GM12878 (cell line): ENCODE measurements at regions not wholly inside any gene's neighbourhood (a gene's known extent, or its start where the extent isn't known, plus 50 kb on each side); places are given as distances from the start of the nearest gene placed in this dataset.

ENCODE experiments used
- CBFB ChIP-seq: IDR thresholded peaks from 2 replicates; pipeline ENCODE4 v1.6.1; 2016; ENCODE audit warnings: antibody characterized with exemption, low read depth
- CHD1 ChIP-seq: IDR thresholded peaks from 2 replicates; pipeline ENCODE4 v1.6.1; 2012; ENCODE audit warnings: low read depth, low read length, improper control_type of control experiment
- CREM ChIP-seq: IDR thresholded peaks from 2 replicates; pipeline ENCODE4 v1.6.1; 2014; ENCODE audit warnings: antibody characterized with exemption, low read depth
- EED ChIP-seq: sonication (generic); IDR thresholded peaks from 2 replicates; pipeline ENCODE4 v1.6.1; 2016; ENCODE audit warnings: antibody characterized with exemption, low read depth
- HDGF ChIP-seq: fragments of 450-650 bp; IDR thresholded peaks from 2 replicates; pipeline ENCODE4 v1.6.1; 2016; ENCODE audit warnings: antibody characterized with exemption
- IRF4 ChIP-seq: IDR thresholded peaks from 2 replicates; pipeline ENCODE4 v1.6.1; 2011; ENCODE audit warnings: low read depth, low read length
- JUNB ChIP-seq: IDR thresholded peaks from 2 replicates; pipeline ENCODE4 v1.6.1; 2016; ENCODE audit warnings: antibody characterized with exemption, mild to moderate bottlenecking
- JUND ChIP-seq: IDR thresholded peaks from 2 replicates; pipeline ENCODE4 v1.6.1; 2012; ENCODE audit warnings: low read depth, mild to moderate bottlenecking, low read length, improper control_type of control experiment, moderate library complexity
- MEF2A ChIP-seq: IDR thresholded peaks from 2 replicates; pipeline ENCODE4 v1.6.1; 2011; ENCODE audit warnings: low read depth, mild to moderate bottlenecking, low read length, moderate library complexity; ENCODE audit not compliant: insufficient read depth
- MYB ChIP-seq: fragments of 150-350 bp; IDR thresholded peaks from 2 replicates; pipeline ENCODE4 v1.6.1; 2014; ENCODE audit warnings: mild to moderate bottlenecking, low read depth, low read length, borderline replicate concordance
- MYC ChIP-seq: IDR thresholded peaks from 2 replicates; pipeline ENCODE4 v1.6.1; 2011; ENCODE audit warnings: mild to moderate bottlenecking, low read length, moderate library complexity, inconsistent platforms; ENCODE audit not compliant: insufficient read depth, insufficient replicate concordance, insufficient read length, severe bottlenecking
- POLR2AphosphoS5 ChIP-seq: IDR thresholded peaks from 2 replicates; pipeline ENCODE4 v1.6.1; 2011; ENCODE audit warnings: mild to moderate bottlenecking, low read length, inconsistent platforms
- POU2F2 ChIP-seq: IDR thresholded peaks from 3 replicates; pipeline ENCODE4 v1.6.1; 2011; ENCODE audit warnings: low read depth, mild to moderate bottlenecking, low read length, borderline replicate concordance
- RBBP5 ChIP-seq: fragments of 200-600 bp; sonication (generic); conservative IDR thresholded peaks from 2 replicates; pipeline ENCODE4 v1.6.1; 2016
- SMAD5 ChIP-seq: IDR thresholded peaks from 2 replicates; pipeline ENCODE4 v1.6.1; 2016; ENCODE audit warnings: antibody characterized with exemption, low read depth
- SP1 ChIP-seq: IDR thresholded peaks from one replicate; pipeline ENCODE4 v1.6.1; 2011; ENCODE audit warnings: low read depth, low read length
- STAT3 ChIP-seq: IDR thresholded peaks from 2 replicates; pipeline ENCODE4 v1.6.1; 2011; ENCODE audit warnings: low read depth, low read length, improper control_type of control experiment
- TAF1 ChIP-seq: IDR thresholded peaks from 2 replicates; pipeline ENCODE4 v1.6.1; 2011; ENCODE audit warnings: mild to moderate bottlenecking, low read depth, low read length, borderline replicate concordance
- TBL1XR1 ChIP-seq: IDR thresholded peaks from 2 replicates; pipeline ENCODE4 v1.6.1; 2012; ENCODE audit warnings: low read depth, low read length, improper control_type of control experiment
- TF ChIP-seq, protein P1 (sequence below): IDR thresholded peaks from 2 replicates; pipeline ENCODE4 v1.6.1; 2011; ENCODE audit warnings: mild to moderate bottlenecking, low read depth, low read length, moderate library complexity; ENCODE audit not compliant: insufficient replicate concordance
- TF ChIP-seq, protein P2 (sequence below): fragments of 450-650 bp; IDR thresholded peaks from 2 replicates; pipeline ENCODE4 v1.6.1; 2018; ENCODE audit warnings: borderline replicate concordance, mild to moderate bottlenecking; ENCODE audit not compliant: partially characterized antibody
- TF ChIP-seq, protein P3 (sequence below), 3 experiments: IDR thresholded peaks in 2 of 3; conservative IDR thresholded peaks in 1 of 3; 2 replicates each; pipeline ENCODE4 v1.5.1; 2011; ENCODE audit warnings: low read depth in 3 of 3, low read length in 3 of 3, mild to moderate bottlenecking in 3 of 3, control low read depth in 2 of 3, moderate library complexity in 2 of 3, inconsistent platforms in 1 of 3, mixed read lengths in 1 of 3; ENCODE audit not compliant: control insufficient read depth in 2 of 3, insufficient read depth in 1 of 3; ENCODE audit errors: extremely low read depth in 1 of 3
- TF ChIP-seq, protein P4 (sequence below): IDR thresholded peaks from 2 replicates; pipeline ENCODE4 v1.6.1; 2012; ENCODE audit warnings: low read depth, low read length, improper control_type of control experiment
- TF ChIP-seq, protein P5 (sequence below): IDR thresholded peaks from 2 replicates; pipeline ENCODE4 v1.6.1; 2012; ENCODE audit warnings: low read depth, low read length, improper control_type of control experiment

DNA sequence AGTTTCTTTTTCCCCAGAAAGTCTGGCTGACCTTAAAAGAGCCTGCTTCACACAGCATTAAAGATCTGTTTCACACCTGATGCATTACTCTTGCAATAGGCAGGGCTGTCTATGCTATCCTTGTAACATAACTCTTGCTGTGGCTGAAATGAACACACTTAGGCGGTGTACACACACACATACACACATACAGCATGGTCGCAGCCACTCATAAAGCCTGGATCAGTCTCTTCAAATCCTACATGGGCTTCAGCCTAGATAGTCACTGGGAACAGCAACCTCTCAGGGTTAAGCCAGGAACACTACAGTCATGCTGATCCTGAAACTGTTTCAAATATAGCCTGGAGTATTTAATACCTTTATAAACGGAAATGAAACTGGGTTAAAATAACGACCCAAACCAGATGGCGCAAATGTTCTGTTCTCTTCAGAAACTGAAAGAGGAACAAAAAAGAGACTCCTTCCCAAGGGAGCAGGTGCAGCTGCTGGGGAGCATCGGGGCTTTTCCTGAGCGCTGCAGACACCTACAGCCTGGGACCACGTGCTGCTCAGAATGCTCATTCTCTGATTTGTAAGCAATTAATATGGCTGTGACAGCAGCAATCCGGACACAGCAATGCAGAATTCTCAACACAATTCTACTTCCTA is 61.0 kb upstream of the SFMBT2 start (continued):
- TF ChIP-seq POLR2AphosphoS5 (peak; percentile 86), SP1 (peak; percentile 81), CBFB (peak; percentile 69; the same call in 1 of the 2 replicates), POU2F2 (peak; percentile 88), CREM (peak; percentile 93), SMAD5 (no peak), MYB (peak; percentile 96), RBBP5 (no peak), JUND (peak; percentile 62; the same call in 1 of the 2 replicates), TBL1XR1 (peak; percentile 99), IRF4 (peak; percentile 90), MEF2A (peak; percentile 99), HDGF (no peak), JUNB (peak; percentile 90), TAF1 (peak; percentile 53; the same call in 1 of the 2 replicates), CHD1 (peak; percentile 30; the same call in 1 of the 2 replicates), STAT3 (peak; percentile 48; the same call in 1 of the 2 replicates), EED (peak; percentile 99), MYC (peak; percentile 65)
- TF ChIP-seq, protein P1, sequence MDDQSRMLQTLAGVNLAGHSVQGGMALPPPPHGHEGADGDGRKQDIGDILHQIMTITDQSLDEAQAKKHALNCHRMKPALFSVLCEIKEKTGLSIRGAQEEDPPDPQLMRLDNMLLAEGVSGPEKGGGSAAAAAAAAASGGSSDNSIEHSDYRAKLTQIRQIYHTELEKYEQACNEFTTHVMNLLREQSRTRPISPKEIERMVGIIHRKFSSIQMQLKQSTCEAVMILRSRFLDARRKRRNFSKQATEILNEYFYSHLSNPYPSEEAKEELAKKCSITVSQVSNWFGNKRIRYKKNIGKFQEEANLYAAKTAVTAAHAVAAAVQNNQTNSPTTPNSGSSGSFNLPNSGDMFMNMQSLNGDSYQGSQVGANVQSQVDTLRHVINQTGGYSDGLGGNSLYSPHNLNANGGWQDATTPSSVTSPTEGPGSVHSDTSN: peak; percentile 67
- TF ChIP-seq, protein P2, sequence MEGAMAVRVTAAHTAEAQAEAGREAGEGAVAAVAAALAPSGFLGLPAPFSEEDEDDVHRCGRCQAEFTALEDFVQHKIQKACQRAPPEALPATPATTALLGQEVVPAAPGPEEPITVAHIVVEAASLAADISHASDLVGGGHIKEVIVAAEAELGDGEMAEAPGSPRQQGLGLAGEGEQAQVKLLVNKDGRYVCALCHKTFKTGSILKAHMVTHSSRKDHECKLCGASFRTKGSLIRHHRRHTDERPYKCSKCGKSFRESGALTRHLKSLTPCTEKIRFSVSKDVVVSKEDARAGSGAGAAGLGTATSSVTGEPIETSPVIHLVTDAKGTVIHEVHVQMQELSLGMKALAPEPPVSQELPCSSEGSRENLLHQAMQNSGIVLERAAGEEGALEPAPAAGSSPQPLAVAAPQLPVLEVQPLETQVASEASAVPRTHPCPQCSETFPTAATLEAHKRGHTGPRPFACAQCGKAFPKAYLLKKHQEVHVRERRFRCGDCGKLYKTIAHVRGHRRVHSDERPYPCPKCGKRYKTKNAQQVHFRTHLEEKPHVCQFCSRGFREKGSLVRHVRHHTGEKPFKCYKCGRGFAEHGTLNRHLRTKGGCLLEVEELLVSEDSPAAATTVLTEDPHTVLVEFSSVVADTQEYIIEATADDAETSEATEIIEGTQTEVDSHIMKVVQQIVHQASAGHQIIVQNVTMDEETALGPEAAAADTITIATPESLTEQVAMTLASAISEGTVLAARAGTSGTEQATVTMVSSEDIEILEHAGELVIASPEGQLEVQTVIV: no peak
- TF ChIP-seq, protein P3, sequence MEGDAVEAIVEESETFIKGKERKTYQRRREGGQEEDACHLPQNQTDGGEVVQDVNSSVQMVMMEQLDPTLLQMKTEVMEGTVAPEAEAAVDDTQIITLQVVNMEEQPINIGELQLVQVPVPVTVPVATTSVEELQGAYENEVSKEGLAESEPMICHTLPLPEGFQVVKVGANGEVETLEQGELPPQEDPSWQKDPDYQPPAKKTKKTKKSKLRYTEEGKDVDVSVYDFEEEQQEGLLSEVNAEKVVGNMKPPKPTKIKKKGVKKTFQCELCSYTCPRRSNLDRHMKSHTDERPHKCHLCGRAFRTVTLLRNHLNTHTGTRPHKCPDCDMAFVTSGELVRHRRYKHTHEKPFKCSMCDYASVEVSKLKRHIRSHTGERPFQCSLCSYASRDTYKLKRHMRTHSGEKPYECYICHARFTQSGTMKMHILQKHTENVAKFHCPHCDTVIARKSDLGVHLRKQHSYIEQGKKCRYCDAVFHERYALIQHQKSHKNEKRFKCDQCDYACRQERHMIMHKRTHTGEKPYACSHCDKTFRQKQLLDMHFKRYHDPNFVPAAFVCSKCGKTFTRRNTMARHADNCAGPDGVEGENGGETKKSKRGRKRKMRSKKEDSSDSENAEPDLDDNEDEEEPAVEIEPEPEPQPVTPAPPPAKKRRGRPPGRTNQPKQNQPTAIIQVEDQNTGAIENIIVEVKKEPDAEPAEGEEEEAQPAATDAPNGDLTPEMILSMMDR (IDR thresholded peaks at IDR 0.05 in 2 of 3, conservative IDR thresholded peaks at IDR 0.05 in 1 of 3; ENCODE audit: control insufficient read depth in 2 of 3, extremely low read depth in 1 of 3, insufficient read depth in 1 of 3, low read depth in 3 of 3, low read length in 3 of 3): no peak
- TF ChIP-seq, protein P4, sequence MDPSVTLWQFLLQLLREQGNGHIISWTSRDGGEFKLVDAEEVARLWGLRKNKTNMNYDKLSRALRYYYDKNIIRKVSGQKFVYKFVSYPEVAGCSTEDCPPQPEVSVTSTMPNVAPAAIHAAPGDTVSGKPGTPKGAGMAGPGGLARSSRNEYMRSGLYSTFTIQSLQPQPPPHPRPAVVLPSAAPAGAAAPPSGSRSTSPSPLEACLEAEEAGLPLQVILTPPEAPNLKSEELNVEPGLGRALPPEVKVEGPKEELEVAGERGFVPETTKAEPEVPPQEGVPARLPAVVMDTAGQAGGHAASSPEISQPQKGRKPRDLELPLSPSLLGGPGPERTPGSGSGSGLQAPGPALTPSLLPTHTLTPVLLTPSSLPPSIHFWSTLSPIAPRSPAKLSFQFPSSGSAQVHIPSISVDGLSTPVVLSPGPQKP: peak; percentile 51; the same call in 1 of the 2 replicates
- TF ChIP-seq, protein P5, sequence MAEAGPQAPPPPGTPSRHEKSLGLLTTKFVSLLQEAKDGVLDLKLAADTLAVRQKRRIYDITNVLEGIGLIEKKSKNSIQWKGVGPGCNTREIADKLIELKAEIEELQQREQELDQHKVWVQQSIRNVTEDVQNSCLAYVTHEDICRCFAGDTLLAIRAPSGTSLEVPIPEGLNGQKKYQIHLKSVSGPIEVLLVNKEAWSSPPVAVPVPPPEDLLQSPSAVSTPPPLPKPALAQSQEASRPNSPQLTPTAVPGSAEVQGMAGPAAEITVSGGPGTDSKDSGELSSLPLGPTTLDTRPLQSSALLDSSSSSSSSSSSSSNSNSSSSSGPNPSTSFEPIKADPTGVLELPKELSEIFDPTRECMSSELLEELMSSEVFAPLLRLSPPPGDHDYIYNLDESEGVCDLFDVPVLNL: no peak
